ENCODE measurements at regions not wholly inside any gene's neighbourhood (a gene's known extent, or its start where the extent isn't known, plus 50 kb on each side); places are given as distances from the start of the nearest gene placed in this dataset.

GRCh38 chr6:159479146-159479545 lies 213.9 kb downstream of the SOD2 start:
- DNase-seq = no peak

GRCh38 chr6:159473475-159474263 lies 219.4 kb downstream of the SOD2 start:
- DNase-seq = no peak

- DNase-seq = no peak
Observed at GRCh38 chr6:159470397-159470796, 222.6 kb downstream of the SOD2 start.

GRCh38 chr6:159469443-159469842 lies 223.6 kb downstream of the SOD2 start:
- no peak for DNase-seq

GRCh38 chr6:159468994-159469393 lies 224.0 kb downstream of the SOD2 start:
- DNase-seq = no peak

- no peak for DNase-seq
Observed at GRCh38 chr6:159467473-159468041, 225.5 kb downstream of the SOD2 start.

GRCh38 chr6:159466926-159467325 lies 226.1 kb downstream of the SOD2 start:
- no peak for DNase-seq

- no peak for DNase-seq
Observed at GRCh38 chr6:159464816-159465215, 228.2 kb downstream of the SOD2 start.

GRCh38 chr6:159463119-159463829 lies 229.8 kb downstream of the SOD2 start:
- DNase-seq = no peak

GRCh38 chr6:159462431-159462830 lies 230.6 kb downstream of the SOD2 start:
- DNase-seq = no peak

- DNase-seq = no peak
Observed at GRCh38 chr6:159461998-159462397, 231.0 kb downstream of the SOD2 start.

GRCh38 chr6:159461266-159461665 lies 231.8 kb downstream of the SOD2 start:
- DNase-seq = no peak

- no peak for DNase-seq
Observed at GRCh38 chr6:159460476-159460875, 232.6 kb downstream of the SOD2 start.

- no peak for DNase-seq
Observed at GRCh38 chr6:159456349-159456748, 236.7 kb downstream of the SOD2 start.

- DNase-seq = no peak
Observed at GRCh38 chr6:159455700-159456274, 237.3 kb downstream of the SOD2 start.

GRCh38 chr6:159450815-159451465 lies 242.1 kb downstream of the SOD2 start:
- DNase-seq = no peak

GRCh38 chr6:159446340-159446739 lies 246.7 kb downstream of the SOD2 start:
- no peak for DNase-seq

GRCh38 chr6:159445351-159445750 lies 247.7 kb downstream of the SOD2 start:
- no peak for DNase-seq

- no peak for DNase-seq
Observed at GRCh38 chr6:159444056-159444760, 248.8 kb downstream of the SOD2 start.

- no peak for DNase-seq
Observed at GRCh38 chr6:159443417-159443920, 249.6 kb downstream of the SOD2 start.

- DNase-seq = no peak
Observed at GRCh38 chr6:159441704-159441981, 251.4 kb downstream of the SOD2 start.

GRCh38 chr6:159440911-159441703 lies 251.9 kb downstream of the SOD2 start:
- DNase-seq = no peak
